ENCODE measurements at regions not wholly inside any gene's neighbourhood (a gene's known extent, or its start where the extent isn't known, plus 50 kb on each side); places are given as distances from the start of the nearest gene placed in this dataset.
"Not testable (repeated sequence)": the region's sequence is repeated elsewhere in the genome, so short reads cannot be mapped to it uniquely, and the experiment has no call there.

DNA sequence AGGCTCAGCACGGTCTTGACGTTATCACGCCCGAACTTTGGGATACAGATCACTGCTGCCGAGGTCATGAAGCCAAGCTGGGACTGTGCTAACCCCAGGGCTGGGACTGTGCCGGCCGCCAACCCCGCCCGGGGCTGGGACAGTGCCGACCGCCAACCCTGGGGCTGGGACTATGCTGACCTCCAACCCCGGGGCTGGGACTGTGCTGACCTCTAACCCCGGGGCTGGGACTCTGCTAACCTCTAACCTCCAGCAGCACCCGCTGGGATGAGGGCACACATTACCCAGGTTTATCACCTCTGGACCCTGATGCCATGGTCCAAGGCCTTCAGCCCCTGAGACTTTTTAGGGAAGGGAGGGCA, 129.7 kb downstream of the IGLL1 start:
- DNase-seq (ENCODE audit: low spot score) = no peak
- Histone ChIP-seq H3K27ac (no peak overlapping the region), H3K4me3 (no peak overlapping the region)
- no peak for TF ChIP-seq CTCF (IDR thresholded peaks at IDR 0.05)

- not testable (repeated sequence) for H3K27ac ChIP-seq; DNase-seq (ENCODE audit: low spot score)
Measured at GRCh38 chr22:23449748-23450433, 130.2 kb downstream of the IGLL1 start.

DNA sequence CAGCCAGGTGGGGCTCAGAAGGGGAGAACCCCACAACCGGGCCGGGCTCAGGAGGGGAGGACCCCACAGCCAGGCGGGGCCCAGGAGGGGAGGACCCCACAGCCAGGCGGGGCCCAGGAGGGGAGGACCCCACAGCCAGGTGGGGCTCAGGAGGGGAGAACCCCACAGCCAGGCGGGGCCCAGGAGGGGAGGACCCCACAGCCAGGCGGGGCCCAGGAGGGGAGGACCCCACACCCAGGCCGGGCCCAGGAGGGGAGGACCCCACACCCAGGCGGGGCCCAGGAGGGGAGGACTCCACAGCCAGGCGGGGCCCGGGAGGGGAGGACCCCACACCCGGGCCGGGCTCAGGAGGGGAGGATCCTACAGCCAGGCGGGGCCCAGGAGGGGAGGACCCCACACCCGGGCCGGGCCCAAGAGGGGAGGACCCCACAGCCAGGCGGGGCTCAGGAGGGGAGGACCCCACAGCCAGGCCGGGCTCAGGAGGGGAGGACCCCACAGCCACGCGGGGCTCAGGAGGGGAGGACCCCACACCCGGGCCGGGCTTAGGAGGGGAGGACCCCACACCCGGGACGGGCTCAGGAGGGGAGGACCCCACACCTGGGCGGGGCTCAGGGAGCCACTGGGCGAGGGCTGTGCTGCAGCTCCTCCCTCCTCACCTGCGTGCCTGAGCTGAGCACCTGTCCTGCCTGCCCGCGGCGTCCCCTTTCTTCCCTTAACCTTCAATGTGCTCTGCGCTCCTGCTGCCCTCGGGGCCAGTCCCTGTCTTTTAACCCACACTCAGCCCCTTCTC, 131.4 kb downstream of the IGLL1 start:
- H3K27ac ChIP-seq; H3K4me3 ChIP-seq; DNase-seq (ENCODE audit: low spot score): not testable (repeated sequence)

More at GRCh38 chr22:23449748-23450433, 130.2 kb downstream of the IGLL1 start:
- not testable (repeated sequence) for H3K4me3 ChIP-seq

- no peak for DNase-seq (ENCODE audit: low spot score)
- Histone ChIP-seq H3K27ac (no peak overlapping the region), H3K4me3 (no peak overlapping the region)
- TF ChIP-seq CTCF (IDR thresholded peaks at IDR 0.05) = no peak
Measured at GRCh38 chr22:23446796-23447350, 133.2 kb downstream of the IGLL1 start.

DNA sequence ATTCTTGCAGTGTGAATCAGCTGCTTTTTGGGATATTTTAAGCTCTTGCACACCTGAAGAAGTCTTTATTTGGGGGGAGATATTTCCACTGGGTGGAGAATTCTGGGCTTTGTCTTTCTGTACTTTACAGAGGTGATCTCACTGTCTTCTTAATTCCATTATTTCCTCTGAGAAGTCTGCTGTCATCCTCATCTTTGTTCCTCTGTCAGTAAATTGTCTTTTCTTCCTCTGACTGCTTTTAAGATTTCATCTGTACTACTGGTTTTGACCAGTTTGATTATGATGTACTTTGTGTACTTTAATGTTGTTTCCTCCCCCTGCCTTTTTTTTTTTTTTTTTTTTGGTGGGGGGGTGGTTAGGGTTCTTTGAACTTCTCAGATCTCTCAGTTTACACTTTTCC, 133.9 kb downstream of the IGLL1 start:
- H3K27ac ChIP-seq, H3K4me3 ChIP-seq: not testable (repeated sequence)

GRCh38 chr22:23443905-23444304, 136.2 kb downstream of the IGLL1 start:
- not testable (repeated sequence) for H3K4me3 ChIP-seq; DNase-seq (ENCODE audit: low spot score); H3K27ac ChIP-seq

More for the DNA sequence above, 133.9 kb downstream of the IGLL1 start:
- not testable (repeated sequence) for DNase-seq (ENCODE audit: low spot score)

DNA sequence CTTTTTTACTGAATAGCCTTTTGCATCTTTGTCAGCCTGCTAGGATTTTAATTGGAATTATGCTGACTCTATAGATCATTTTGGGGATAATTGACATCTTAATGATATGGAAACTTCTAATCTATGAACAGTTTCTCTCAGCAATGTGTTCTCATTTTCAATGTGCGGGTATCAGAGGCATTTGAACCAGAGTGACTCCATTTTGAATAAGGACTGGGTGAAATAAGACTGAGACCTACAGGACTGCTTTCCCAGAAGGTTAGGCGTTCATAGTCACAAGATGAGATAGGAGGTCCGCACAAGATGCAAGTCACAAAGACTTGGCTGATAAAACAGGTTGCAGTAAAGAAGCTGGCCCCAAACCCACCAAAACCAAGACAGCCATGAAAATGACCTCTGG, 140.5 kb downstream of the IGLL1 start:
- not testable (repeated sequence) for H3K27ac ChIP-seq; H3K4me3 ChIP-seq; DNase-seq (ENCODE audit: low spot score)

- no peak for DNase-seq (ENCODE audit: low spot score)
- Histone ChIP-seq H3K4me3 (no peak overlapping the region), H3K27ac (no peak overlapping the region)
- no peak for TF ChIP-seq CTCF (IDR thresholded peaks at IDR 0.05)
Measured at GRCh38 chr22:23438216-23438615, 141.9 kb downstream of the IGLL1 start.

DNA sequence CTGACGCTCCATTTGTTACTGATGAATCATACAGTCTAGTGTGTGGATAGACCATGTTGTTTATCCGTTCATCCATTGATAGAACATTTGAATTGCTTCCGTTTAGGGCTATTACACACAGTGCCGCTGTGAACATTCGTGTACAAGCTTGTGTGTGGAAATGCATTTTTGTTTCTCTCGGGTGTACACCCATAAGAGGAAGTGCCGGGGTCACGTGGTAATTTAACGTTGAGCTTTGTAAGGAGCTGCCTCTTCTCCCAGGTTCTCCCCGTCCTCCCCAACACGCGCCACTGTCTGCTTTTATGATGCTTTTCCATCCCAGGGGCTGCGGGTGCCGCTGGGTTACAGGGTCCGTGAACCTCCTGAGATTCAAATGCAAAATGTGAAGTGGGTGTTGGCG, 142.3 kb downstream of the IGLL1 start:
- TF ChIP-seq CTCF (IDR thresholded peaks at IDR 0.05) = no peak
- no peak overlapping the region for H3K27ac ChIP-seq
- no peak for DNase-seq (ENCODE audit: low spot score)
- no peak overlapping the region for H3K4me3 ChIP-seq

DNA sequence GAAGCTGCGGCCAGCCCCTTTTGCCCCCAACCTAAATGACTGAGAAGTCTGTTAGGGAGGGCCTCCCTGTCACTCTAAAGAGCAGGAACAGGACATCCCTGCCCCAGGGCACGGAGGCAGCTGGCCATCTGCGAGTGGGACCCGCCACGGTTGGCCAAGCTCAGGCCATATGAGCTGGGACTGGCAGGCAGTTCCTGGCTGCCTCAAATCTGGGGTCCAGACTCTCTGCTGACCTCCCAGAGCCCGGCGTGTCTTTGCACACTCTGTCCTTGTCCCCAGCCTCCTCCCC, 143.0 kb downstream of the IGLL1 start:
- not testable (repeated sequence) for H3K27ac ChIP-seq; DNase-seq (ENCODE audit: low spot score); H3K4me3 ChIP-seq

DNA sequence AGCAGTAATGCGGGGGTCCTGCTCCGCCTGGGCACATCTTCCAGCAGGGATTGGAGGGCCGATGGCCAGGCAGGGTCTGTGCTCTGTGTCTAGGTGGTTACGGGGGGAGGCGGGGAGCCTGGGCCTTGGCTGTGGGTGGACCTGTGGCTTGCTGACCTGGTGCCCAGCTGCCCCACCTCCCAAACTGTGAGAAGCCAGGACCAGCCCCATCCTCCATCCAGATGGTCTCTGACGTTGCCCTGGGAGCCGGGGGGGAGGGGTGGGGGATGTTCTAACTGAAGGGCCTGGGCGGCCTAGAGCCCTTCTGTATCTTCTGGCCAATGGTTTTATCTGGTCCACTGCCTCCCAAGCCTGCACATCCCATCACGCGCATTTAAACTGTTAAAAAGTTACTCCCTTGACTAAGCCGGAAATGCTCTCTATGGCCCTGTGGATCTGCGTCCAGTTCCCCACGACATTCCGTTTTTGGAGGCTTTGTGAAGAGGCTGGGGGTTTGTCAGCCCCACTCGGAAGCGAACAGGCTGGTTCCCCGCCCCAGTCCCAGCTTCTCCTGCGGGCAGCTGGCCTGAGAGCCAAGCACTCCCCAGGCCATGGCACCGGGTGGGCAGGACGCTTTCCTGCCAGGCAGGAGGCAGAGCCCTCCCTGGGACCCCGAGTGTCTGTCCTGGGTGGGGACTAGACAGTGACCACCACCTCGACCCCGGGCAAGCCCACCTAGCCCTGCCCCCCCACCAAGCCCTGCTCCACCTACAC, 143.6 kb downstream of the IGLL1 start:
- not testable (repeated sequence) for H3K4me3 ChIP-seq, H3K27ac ChIP-seq
- peak; percentile 47 for DNase-seq (ENCODE audit: low spot score)

DNA sequence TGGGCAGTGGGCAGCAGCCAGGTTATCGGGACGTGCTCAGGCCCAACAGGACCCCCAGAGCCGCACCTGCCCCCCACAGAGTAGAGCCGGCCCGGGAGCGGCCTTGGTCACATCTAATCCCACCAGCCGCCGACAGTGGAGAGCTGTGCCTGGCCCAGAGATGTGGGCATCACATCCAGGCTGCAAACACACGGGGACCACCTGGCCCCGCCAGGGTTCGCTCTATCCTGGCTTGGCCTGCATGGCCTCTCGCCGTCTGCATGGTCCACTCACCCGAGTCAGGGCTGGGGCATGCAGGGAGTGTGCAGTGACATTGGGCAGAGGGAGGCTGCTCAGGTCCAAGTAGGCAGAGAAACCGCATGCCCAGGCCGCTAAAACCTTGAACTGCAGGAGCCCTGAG, 144.9 kb downstream of the IGLL1 start:
- H3K27ac ChIP-seq, H3K4me3 ChIP-seq: not testable (repeated sequence)
- peak; percentile 36 for DNase-seq (ENCODE audit: low spot score)

DNA sequence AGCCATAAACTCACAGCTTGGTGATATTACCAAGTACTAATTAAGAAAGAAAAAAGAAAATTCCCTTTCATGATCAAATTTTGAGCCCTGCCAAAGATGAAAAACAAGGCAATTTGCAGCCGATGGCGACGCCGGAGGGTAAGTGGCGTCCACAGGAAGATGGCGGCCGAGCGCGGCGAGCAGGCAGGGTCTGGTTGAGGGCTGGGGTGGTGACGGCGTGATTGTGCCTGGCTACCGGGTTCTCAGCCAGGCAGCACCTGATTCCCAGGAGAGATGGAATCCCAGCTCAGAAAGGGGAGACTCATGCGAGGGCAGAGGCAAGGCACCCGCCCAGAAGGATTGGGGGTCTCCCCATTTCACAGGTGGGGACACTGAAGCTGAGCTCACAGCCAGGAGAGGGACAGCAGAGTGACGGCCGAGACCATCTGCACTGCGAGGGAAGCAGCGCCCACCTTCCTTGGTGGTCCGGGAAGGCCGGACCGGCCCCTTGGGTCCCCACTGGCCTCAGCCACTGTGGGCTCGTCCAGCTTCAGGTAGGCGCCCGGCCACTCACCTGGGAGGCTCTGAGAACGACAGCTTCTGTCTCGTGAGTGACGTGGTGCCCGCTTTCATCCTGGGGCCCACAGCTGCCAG, 145.8 kb downstream of the IGLL1 start:
- peak; percentile 53 for DNase-seq (ENCODE audit: low spot score)
- not testable (repeated sequence) for H3K27ac ChIP-seq, H3K4me3 ChIP-seq

Data from coronary artery (tissue), 2 donors.